DMS79 (cell line): ENCODE measurements at regions not wholly inside any gene's neighbourhood (a gene's known extent, or its start where the extent isn't known, plus 50 kb on each side); places are given as distances from the start of the nearest gene placed in this dataset.

Experiments
- DNase-seq: peaks from one replicate; lab custom pipeline; 2025; lab: John Stamatoyannopoulos, UW

DNA sequence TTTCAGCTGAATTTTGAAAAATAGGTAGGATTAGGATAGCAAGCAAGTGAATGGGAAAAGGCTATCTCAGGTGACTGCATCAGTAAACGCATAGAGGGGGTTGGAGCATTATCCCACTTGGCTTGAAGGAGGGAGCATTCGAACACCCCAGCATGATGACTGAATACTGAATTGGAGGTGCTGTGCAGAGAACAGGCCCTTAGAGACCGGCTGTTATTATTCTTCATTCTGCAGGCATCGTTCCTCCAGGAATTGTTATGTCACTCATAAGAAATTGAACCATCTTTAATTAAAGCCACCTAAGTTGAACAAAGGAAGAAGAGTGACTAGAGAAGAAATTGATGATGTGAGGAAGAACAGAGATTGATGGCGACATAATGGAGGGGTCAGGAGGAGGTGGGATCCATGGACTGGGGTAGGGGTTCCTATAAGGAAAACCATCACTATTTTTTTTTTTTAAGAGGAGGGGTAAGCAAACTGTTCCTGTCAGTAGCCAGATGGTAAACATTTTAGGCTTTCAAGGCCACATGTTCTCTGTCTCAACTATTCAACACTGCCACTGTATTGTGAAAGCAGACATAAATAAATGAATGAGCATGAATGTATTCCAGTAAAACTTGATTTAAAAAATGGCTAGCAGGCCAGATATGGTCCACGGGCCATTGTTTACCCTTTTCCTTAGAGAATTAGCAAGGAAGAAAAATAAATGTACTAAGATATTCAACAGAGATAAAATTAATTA lies 264.7 kb upstream of the TAC1 start:
- DNase-seq, result no peak

DNA sequence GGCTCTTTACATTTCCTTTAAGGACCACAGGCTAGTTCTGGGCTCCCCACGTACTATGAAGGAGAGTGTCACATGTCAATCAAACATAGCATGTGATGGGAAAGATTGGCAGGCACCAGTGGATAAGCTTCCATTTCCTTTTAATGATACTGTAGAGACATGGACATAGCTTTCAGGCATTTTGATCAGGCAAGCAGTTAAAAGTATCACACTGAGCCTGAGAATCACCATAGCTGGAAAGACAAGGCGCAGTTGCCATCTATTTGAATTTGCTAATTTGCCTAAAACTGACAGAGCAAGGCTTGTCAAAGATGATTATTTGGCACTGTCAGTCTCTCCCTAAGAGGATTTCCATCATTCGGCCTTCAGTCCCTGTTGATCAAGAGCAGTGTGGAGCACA lies 263.4 kb upstream of the TAC1 start:
- no peak for DNase-seq

DNA sequence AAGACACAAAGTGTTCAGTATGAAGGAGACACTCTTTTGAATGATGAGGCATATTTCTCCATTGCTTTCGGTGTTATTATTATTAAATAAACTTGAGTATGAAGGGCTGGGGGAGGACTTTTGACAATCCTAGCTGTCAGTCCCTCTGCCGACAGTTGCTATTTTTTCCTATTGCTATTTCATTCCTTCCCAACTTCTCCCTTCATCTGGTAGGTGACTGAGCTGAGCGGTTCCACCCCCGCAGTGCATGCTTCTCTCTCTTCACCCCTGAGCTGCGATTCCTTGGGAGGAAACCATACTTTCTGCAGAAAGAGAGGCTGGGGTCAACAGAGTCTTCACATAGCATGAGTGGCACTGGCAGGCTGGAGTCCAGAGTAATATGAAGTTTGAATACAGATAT lies 261.2 kb upstream of the TAC1 start:
- DNase-seq, result no peak

DNA sequence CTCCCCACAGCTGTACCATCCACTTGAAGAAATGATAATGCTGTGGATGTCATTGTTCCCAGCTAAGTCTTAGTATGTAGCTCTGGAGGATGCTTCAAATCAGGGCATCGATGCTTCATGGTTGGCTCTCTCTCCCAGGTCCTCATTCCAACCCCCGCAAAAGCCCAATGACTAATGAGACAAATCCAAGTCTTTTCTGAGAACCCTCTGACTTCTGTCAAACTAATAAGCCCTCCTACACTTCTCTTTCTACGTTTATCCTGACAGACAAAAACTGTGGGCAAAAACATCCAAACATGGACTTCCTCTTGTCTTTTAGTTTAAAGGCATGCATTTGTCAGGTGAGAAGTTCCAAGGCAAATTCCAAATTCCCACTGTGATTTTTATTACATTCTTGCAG lies 260.4 kb upstream of the TAC1 start:
- DNase-seq, result no peak

DNA sequence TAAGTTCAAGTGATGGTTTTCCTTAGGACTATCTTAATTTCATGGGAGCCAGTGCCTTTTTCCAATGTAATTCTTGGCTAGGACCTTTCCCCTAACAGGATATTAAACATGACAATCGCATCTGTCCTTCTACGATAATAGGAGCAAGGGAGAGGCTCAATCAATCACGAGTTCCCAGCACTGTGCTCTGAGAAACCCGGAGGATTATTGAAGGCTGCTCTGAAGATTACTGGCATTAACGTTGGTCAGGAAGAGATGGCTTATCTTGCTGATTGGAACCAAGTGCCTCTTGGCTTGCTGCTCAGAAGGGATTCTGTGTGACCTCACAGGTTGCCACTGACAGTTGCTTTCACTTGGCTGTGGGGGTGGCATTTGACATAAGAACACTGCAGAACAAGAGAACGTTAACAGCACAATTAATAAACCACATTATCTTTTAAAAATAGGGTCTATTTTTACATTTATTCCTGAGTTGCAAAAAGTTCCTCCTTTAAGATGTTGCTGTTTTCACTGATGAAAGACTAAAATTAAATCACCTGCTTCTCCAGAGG lies 252.1 kb upstream of the TAC1 start:
- no peak for DNase-seq

DNA sequence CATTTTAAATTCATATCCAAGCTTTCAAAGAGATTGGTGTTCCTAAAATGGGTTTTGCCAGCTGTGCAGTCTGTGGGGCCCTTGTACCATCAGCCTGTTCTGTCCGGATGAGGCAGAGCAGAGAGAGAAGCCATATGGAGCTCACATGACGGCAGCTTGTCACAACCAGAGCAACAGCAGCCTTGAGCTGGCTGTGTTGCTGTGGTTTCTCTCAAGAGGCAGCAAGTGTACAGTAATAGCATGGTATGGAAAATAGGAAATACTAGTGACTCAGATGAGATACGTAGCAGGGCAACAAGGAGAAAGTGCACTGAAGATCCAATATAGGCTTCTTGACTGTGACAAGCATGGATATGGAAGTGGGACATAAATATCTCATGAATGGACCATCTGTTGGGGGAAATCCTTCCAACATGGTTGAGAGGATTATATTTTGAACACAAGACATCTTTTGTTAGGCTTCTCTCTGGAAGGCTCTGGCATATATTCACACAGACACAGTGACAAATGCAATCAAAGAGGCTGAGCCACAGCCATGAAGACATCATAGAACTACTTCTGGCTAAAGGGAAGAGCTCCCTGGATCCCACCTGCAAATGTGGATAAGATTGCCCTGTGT lies 251.0 kb upstream of the TAC1 start:
- no peak for DNase-seq

DNA sequence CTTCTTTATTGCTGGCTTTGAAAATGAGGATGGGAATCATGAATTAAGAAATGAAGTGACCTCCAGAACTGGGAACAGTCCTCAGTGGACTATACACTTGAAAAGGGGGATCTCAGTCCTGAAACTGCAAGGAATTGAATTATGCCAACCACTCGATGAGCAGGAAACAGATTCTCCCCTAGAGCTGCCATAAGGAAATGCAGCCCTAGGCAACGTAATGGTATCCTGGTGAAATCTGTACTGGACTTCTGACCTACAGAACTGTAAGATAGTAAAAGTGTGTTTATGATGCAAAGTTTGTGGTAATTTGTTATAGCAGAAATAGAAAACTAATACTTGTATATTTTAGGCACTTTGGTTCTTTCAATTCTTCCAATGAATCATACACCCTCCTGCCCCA lies 236.4 kb upstream of the TAC1 start:
- DNase-seq, result no peak

DNA sequence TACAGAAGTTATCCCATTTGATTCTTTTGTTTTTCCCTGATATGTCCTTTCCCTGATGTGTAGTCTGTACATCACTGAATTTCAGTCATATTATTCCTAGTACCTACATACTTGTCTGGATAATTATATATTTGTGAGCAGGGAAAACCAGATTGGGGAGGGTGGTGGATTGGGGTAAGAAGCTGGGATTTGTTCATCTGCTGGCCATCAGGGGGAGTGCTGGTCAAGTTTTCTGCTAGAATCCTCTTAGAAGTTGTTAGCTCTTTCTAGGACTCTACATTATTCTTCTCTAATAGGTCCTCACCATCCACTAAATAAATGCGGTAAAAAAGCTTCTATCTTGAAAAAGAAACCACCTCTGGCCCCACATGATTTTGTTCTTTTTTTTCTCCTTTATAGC lies 232.7 kb upstream of the TAC1 start:
- DNase-seq, result peak; percentile 2

DNA sequence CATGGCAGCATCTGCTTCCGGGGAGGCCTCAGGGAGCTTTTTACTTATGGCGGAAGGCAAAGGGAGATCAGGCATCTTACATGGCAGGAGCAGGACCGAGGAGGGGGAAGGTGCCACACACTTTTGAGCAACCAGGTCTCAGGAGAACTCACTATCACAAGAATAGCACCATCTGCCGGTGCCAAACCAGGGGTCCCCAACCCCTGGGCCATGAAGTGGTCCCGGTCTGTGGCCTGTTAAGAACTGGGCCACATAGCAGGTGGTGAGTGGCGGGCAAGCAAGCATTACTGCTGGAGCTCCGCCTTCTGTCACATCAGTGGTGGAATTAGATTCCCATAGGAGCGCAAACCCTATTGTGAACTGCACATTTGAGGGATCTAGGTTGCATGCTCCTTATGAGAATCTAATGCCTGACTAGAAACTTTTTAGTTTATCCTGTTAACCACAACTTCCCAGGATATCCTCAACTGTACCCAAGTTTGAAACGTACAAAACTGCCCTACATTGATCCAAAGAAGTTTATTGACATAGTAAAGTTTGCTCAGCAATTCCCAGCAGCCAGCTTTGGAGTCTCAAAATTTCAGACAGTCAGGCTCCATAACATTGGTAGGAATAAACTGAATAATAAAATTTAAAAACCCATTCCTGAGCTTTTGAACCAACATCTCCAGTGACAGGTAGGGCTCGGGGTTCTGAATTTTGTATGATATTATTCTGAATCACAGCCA lies 228.4 kb upstream of the TAC1 start:
- DNase-seq, result no peak

DNA sequence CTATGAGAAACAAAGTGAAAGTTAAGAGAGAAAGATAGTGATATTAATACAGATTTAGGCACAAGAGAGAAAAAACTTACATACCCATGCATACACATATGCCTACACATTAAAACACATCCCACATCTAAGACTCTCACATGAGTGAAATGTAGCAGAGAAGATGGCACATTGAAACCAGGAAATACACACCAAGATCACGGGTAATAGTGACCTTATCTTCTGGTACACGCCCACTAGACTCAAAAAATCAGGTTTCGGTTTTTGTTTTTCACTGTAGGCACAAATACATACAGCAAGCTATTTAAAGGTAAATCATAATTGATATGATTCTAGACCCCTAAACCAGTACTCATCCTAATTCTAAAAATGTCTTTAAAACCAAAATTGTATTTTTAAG lies 225.2 kb upstream of the TAC1 start:
- no peak for DNase-seq

DNA sequence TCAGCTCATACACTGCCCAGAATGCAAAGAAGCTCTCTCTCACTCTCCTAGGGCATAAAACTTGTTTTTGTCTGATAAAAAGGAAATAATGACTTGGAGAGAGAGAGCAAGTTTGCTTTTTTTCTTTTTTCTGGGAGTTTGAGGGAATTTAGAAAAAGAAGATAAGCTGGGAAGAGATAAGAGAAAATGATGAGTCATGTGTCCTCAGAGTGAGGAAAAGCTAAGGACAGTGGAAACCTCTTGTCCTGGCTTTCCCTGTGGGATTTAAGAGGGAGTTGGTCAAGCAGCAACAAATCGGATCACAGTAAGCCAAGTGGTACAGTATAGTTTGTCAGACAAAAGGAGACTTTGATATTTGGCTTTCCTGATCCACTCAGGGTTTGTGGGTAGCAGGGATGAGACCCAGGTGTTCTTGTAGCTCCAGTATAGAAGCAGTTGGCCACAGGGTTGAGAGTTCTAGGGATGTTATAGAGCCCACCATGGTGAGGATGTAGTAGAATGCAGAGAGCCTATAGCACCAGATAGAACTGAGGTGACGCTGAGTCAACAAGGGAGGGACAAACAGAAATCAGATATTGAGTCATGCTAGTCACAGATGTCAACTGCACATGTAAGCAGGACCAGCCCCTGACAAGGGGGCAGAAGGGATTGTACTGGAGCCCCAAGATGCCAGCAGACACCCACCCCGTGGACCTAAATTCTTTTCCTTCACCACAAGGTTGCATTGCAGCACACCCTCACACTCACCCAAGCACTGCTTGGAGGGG lies 219.3 kb upstream of the TAC1 start:
- no peak for DNase-seq

DNA sequence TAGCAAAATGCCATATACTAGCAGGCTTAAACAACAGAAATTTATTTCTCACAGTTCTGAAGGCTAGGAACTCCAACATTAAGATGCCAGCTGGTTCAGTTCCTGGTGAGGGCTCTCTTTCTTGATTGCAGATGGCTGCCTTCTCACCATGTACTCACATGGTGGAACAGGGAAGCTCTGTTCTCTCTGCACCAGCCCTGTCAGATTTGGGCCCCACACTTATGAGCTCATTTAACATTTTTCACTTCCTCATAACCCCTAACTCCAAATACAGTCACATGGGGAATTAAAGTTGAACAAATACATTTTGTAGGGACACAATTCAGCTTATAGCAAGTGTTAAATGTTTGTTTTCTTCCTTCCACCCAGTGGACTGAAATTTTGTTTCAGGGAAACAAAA lies 218.6 kb upstream of the TAC1 start:
- DNase-seq, result no peak

DNA sequence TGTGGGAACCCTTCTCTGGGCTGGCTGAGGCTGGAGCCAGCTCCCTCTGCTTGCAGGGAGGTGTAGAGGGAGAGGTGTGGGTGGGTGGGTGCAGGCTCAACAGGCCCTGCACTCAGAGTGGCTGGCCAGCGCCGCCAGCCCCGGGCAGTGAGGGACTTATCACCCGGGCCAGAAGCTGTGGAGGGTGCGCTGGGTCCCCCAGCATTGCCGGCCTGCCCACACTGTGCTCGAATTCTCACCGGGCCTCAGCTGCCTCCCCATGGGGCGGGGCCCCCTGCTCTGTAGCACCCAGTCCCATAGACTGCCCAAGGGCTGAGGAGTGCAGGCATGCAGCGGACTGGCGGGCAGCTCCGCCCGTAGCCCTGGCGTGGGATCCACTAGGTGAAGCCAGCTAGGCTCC lies 190.7 kb upstream of the TAC1 start:
- DNase-seq, result no peak

DNA sequence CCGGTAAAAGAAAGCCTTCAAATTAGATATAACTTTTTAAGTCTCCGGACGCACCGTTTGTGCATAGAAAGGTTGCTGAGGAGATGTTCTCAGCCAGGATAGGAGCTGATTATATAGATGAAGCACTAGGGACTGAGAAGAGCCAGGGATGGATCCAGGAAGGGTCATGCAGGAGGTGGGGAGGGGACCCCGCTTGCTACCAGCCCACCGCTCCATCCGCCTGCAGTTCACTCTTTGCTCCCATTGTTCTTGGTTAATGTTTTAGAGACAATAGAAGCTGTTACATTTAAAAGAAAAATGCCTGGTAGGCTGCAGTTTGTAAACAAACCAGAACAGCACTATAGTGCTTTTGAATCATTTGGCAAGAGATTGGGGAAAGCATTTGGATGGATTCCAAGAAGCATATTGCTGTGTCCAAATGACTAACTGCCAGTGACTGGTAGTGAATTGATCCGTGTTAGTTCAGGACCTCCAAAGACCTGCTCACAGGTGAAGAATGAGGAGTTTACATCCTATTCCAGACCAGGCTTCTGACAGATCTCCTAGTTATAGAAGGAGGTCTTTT lies 175.9 kb upstream of the TAC1 start:
- peak; percentile 20 for DNase-seq

DNA sequence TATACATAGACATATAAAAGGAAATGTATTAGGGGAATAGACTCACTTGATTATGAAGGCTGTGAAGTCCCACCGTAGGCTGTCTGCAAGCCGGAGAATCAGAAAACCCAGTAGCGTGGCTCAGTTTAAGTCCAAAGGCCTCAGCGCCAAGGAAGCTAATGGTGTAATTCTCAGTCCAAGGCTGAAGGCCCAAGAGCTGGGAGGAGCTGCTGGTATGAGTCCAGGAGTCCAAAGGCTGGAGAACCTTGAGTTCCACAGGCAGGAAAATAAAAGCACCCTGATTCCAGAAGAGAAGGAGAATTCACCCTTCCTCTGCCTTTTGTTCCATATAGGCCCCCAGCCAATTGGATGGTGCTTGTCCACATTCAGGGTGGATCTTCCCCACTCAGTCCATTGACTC lies 166.2 kb upstream of the TAC1 start:
- no peak for DNase-seq

DNA sequence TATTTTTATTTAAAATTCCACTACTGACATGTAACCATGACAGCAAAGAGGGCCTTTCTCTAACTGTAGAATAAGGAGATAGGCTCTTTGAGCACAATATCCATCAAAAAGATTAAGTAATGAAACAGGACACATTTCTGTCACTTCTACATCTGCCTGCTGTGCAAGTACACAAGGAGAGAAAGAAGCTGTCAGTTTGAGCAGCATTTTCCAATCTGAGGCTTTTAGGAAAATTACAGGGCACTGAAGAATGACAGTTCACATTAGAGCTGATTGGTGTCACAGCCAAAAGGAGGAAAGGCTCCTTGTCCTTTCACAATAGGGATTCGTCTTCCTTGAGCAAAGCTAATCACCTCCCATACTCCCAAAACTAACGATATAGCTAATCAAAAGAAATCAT lies 158.8 kb upstream of the TAC1 start:
- no peak for DNase-seq

DNA sequence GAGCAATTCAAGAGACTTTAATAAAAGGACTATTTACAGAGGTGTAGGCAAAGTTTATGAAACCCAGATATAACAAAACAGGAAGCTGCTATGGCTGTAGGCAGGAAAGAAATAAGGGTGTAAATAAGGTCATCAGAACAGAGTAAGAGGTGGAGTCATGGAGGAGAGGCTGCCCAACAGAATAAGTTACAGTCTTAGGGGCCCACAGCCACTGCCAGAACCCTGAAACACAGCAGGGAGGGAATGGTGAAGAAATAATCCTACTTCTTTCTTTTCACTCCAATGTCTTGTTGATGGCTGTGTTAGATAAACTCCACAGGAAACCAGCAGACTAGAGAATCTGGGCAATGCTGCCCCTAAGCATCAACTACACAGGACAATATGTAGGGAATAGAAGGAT lies 155.8 kb upstream of the TAC1 start:
- no peak for DNase-seq

DNA sequence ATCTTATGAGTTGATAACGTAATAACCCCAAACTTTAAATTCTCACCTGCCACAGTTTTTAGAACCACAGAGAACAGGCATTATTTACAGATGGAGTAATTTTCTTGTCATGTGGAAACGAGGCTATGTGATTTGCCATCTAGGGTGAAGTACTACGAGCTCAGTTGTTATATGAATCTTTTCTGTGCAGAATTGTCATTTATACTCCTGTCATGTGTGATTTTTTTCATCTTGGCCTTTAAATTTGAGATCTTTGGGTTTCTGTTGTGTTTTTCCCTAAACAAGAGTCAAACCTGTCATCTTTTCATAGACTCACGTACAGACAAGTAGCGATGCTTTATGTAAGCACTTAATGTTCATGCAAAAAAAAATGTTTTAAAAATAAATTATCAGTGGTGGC lies 153.7 kb upstream of the TAC1 start:
- no peak for DNase-seq

DNA sequence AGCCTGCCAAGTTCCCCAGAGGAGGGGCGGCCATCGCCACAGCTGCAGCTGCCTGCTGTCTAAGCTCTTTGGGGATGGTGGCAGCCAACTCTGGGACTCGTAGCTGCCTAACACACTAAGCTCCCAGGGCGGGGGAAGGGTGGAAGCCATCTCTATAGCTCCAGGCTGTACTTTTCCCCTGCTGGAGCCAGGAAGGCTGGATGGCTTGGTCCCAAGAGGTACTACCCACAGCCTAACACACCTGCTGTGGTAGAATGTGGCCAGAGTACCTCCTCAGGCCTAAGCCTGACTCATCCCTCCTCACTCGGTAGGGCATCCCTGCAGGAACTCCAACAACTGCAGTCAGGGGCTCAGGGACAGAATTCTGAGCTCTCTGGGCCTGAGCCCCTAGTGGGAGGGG lies 151.7 kb upstream of the TAC1 start:
- DNase-seq, result no peak

DNA sequence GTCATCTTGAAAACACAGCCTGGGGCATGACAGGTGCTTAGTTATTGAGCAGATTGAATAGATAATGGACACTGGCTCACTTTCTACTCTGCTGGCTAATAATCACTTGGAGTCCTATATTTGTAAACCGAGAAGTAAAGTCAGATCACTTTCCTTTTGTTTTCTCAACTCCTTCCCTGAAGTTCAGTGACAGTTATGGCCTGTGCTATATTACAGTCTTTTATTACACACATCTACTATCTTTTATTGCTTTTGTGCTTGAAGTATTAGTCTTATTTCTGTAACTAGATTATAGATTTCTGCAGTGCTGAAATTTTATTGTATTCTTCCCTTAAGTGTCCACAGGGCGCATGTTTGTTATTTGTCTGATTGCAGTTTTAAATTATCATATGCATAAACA lies 136.4 kb upstream of the TAC1 start:
- no peak for DNase-seq

DNA sequence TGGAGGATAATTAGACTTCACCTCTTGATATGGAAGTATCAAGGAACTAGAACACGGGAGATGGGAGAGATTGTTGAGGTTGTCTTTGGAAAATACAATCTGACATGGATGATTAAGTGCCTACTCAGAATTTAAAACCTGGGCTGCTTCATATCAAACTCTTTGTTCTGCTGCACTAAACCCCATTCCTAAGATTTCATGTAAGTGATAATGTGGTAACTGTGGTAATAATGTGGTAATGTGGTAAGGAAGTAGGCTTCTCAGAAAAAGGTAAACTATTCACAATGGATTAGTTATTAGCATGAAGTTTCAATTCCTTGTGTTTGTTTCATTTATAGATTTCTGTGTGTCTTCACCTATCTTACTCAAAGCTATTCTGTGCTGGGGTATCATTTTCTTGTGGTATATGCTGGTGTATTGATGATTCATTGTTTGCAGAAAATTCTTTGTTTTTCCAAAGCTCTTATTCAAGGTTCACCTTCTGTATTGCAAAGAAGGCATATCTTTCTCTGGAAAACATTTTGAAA lies 129.9 kb upstream of the TAC1 start:
- no peak for DNase-seq

DNA sequence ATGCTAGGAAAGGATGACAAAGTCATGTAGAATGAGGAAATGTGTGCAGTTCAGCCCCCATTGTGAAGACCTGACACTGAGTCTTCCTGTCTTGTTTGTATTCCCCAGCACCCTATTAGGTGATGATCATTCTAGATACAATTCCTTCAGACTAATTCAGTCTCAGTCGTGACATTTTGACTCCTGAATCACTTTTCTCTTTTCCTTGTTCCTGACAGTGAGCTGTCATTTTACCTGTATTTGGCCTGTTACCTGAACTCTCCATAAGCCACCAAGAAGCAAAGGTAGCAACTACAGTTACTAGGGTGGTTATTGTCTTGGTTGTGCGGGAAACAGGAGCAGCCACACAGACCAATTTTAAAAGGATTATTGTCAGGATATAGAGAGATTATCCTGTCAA lies 111.4 kb upstream of the TAC1 start:
- no peak for DNase-seq
